ENCODE measurements at regions not wholly inside any gene's neighbourhood (a gene's known extent, or its start where the extent isn't known, plus 50 kb on each side); places are given as distances from the start of the nearest gene placed in this dataset.

- Histone ChIP-seq H3K36me3 (ENCODE audit: insufficient read depth, low read length) (no peaks in the 10 kb centered on the region), H3K4me1 (ENCODE audit: insufficient read depth, low read length) (no peaks in the 10 kb centered on the region), H3K27ac (ENCODE audit: low read depth, low read length) (no peak overlapping the region), H3K9ac (ENCODE audit: low read length) (no peak overlapping the region), H3K27me3 (ENCODE audit: control insufficient read depth in 1 of 2, insufficient read depth in 2 of 2, low read length in 2 of 2) (no peaks in the 10 kb centered on the region), H3K9me3 (ENCODE audit: low read length) (no peaks in the 10 kb centered on the region), H3K4me3 (ENCODE audit: low read depth in 1 of 2, low read length in 2 of 2) (no peak overlapping the region)
Measured at GRCh38 chr2:16169381-16169960, 229.1 kb downstream of the MYCN start.

- Histone ChIP-seq H3K27ac (ENCODE audit: low read depth, low read length) (no peak overlapping the region), H3K4me1 (ENCODE audit: insufficient read depth, low read length) (no peaks in the 10 kb centered on the region), H3K9me3 (ENCODE audit: low read length) (no peaks in the 10 kb centered on the region), H3K4me3 (ENCODE audit: low read depth in 1 of 2, low read length in 2 of 2) (no peak overlapping the region), H3K27me3 (ENCODE audit: control insufficient read depth in 1 of 2, insufficient read depth in 2 of 2, low read length in 2 of 2) (no peaks in the 10 kb centered on the region), H3K36me3 (ENCODE audit: insufficient read depth, low read length) (no peaks in the 10 kb centered on the region), H3K9ac (ENCODE audit: low read length) (no peak overlapping the region)
Measured at GRCh38 chr2:16168506-16169264, 228.3 kb downstream of the MYCN start.

- H3K27me3 ChIP-seq (ENCODE audit: control insufficient read depth in 1 of 2, insufficient read depth in 2 of 2, low read length in 2 of 2) = no peaks in the 10 kb centered on the region
- H3K27ac ChIP-seq (ENCODE audit: low read depth, low read length) = no peak overlapping the region
- H3K36me3 ChIP-seq (ENCODE audit: insufficient read depth, low read length) = no peaks in the 10 kb centered on the region
- H3K4me1 ChIP-seq (ENCODE audit: insufficient read depth, low read length) = no peaks in the 10 kb centered on the region
- no peak overlapping the region for H3K9ac ChIP-seq (ENCODE audit: low read length)
- H3K9me3 ChIP-seq (ENCODE audit: low read length) = no peaks in the 10 kb centered on the region
- H3K4me3 ChIP-seq (ENCODE audit: low read depth in 1 of 2, low read length in 2 of 2) = no peak overlapping the region
Measured at GRCh38 chr2:16167870-16168426, 227.6 kb downstream of the MYCN start.

GRCh38 chr2:16167451-16167861 is 227.1 kb downstream of the MYCN start:
- Histone ChIP-seq H3K36me3 (ENCODE audit: insufficient read depth, low read length) (no peaks in the 10 kb centered on the region), H3K4me3 (ENCODE audit: low read depth in 1 of 2, low read length in 2 of 2) (no peak overlapping the region), H3K4me1 (ENCODE audit: insufficient read depth, low read length) (no peaks in the 10 kb centered on the region), H3K9me3 (ENCODE audit: low read length) (no peaks in the 10 kb centered on the region), H3K9ac (ENCODE audit: low read length) (no peak overlapping the region), H3K27me3 (ENCODE audit: control insufficient read depth in 1 of 2, insufficient read depth in 2 of 2, low read length in 2 of 2) (no peaks in the 10 kb centered on the region), H3K27ac (ENCODE audit: low read depth, low read length) (no peak overlapping the region)

- Histone ChIP-seq H3K9ac (ENCODE audit: low read length) (no peak overlapping the region), H3K36me3 (ENCODE audit: insufficient read depth, low read length) (no peaks in the 10 kb centered on the region), H3K9me3 (ENCODE audit: low read length) (no peaks in the 10 kb centered on the region), H3K4me1 (ENCODE audit: insufficient read depth, low read length) (no peaks in the 10 kb centered on the region), H3K27me3 (ENCODE audit: control insufficient read depth in 1 of 2, insufficient read depth in 2 of 2, low read length in 2 of 2) (no peaks in the 10 kb centered on the region), H3K4me3 (ENCODE audit: low read depth in 1 of 2, low read length in 2 of 2) (no peak overlapping the region), H3K27ac (ENCODE audit: low read depth, low read length) (no peak overlapping the region)
Measured at GRCh38 chr2:16166327-16166981, 226.1 kb downstream of the MYCN start.

GRCh38 chr2:16165518-16166326 is 225.4 kb downstream of the MYCN start:
- Histone ChIP-seq H3K36me3 (ENCODE audit: insufficient read depth, low read length) (no peaks in the 10 kb centered on the region), H3K9me3 (ENCODE audit: low read length) (no peaks in the 10 kb centered on the region), H3K27me3 (ENCODE audit: control insufficient read depth in 1 of 2, insufficient read depth in 2 of 2, low read length in 2 of 2) (no peaks in the 10 kb centered on the region), H3K27ac (ENCODE audit: low read depth, low read length) (no peak overlapping the region), H3K9ac (ENCODE audit: low read length) (no peak overlapping the region), H3K4me1 (ENCODE audit: insufficient read depth, low read length) (no peaks in the 10 kb centered on the region), H3K4me3 (ENCODE audit: low read depth in 1 of 2, low read length in 2 of 2) (no peak overlapping the region)

- H3K36me3 ChIP-seq (ENCODE audit: insufficient read depth, low read length) = no peaks in the 10 kb centered on the region
- no peaks in the 10 kb centered on the region for H3K4me1 ChIP-seq (ENCODE audit: insufficient read depth, low read length)
- no peaks in the 10 kb centered on the region for H3K27me3 ChIP-seq (ENCODE audit: control insufficient read depth in 1 of 2, insufficient read depth in 2 of 2, low read length in 2 of 2)
Measured at GRCh38 chr2:16162491-16163040, 222.2 kb downstream of the MYCN start.

GRCh38 chr2:16161768-16162490 is 221.6 kb downstream of the MYCN start:
- H3K9me3 ChIP-seq (ENCODE audit: low read length) = no peaks in the 10 kb centered on the region
- no peak overlapping the region for H3K4me3 ChIP-seq (ENCODE audit: low read depth in 1 of 2, low read length in 2 of 2)
- H3K9ac ChIP-seq (ENCODE audit: low read length) = no peak overlapping the region
- H3K27me3 ChIP-seq (ENCODE audit: control insufficient read depth in 1 of 2, insufficient read depth in 2 of 2, low read length in 2 of 2) = no peaks in the 10 kb centered on the region
- no peaks in the 10 kb centered on the region for H3K36me3 ChIP-seq (ENCODE audit: insufficient read depth, low read length)
- no peaks in the 10 kb centered on the region for H3K4me1 ChIP-seq (ENCODE audit: insufficient read depth, low read length)
- no peak overlapping the region for H3K27ac ChIP-seq (ENCODE audit: low read depth, low read length)

More at GRCh38 chr2:16162491-16163040, 222.2 kb downstream of the MYCN start:
- H3K4me3 ChIP-seq (ENCODE audit: low read depth in 1 of 2, low read length in 2 of 2) = no peak overlapping the region
- H3K9ac ChIP-seq (ENCODE audit: low read length) = no peak overlapping the region
- H3K27ac ChIP-seq (ENCODE audit: low read depth, low read length) = no peak overlapping the region
- no peaks in the 10 kb centered on the region for H3K9me3 ChIP-seq (ENCODE audit: low read length)

- no peaks in the 10 kb centered on the region for H3K9me3 ChIP-seq (ENCODE audit: low read length)
- no peaks in the 10 kb centered on the region for H3K36me3 ChIP-seq (ENCODE audit: insufficient read depth, low read length)
- H3K4me1 ChIP-seq (ENCODE audit: insufficient read depth, low read length) = no peaks in the 10 kb centered on the region
- no peak overlapping the region for H3K9ac ChIP-seq (ENCODE audit: low read length)
- H3K27me3 ChIP-seq (ENCODE audit: control insufficient read depth in 1 of 2, insufficient read depth in 2 of 2, low read length in 2 of 2) = no peaks in the 10 kb centered on the region
- H3K4me3 ChIP-seq (ENCODE audit: low read depth in 1 of 2, low read length in 2 of 2) = no peak overlapping the region
- no peak overlapping the region for H3K27ac ChIP-seq (ENCODE audit: low read depth, low read length)
Measured at GRCh38 chr2:16161085-16161565, 220.8 kb downstream of the MYCN start.

GRCh38 chr2:16160281-16161084 is 220.1 kb downstream of the MYCN start:
- Histone ChIP-seq H3K27me3 (ENCODE audit: control insufficient read depth in 1 of 2, insufficient read depth in 2 of 2, low read length in 2 of 2) (no peaks in the 10 kb centered on the region), H3K36me3 (ENCODE audit: insufficient read depth, low read length) (no peaks in the 10 kb centered on the region), H3K4me1 (ENCODE audit: insufficient read depth, low read length) (peaks cover 5% of the 10 kb centered on the region), H3K27ac (ENCODE audit: low read depth, low read length) (no peak overlapping the region), H3K9ac (ENCODE audit: low read length) (no peak overlapping the region), H3K4me3 (ENCODE audit: low read depth in 1 of 2, low read length in 2 of 2) (no peak overlapping the region), H3K9me3 (ENCODE audit: low read length) (no peaks in the 10 kb centered on the region)
